ENCODE measurements at regions not wholly inside any gene's neighbourhood (a gene's known extent, or its start where the extent isn't known, plus 50 kb on each side); places are given as distances from the start of the nearest gene placed in this dataset.

- H3K9me2 ChIP-seq: no peaks in the 10 kb centered on the region
- no peaks in the 10 kb centered on the region for H3K79me2 ChIP-seq (ENCODE audit: insufficient read depth)
- no peaks in the 10 kb centered on the region for H3K36me3 ChIP-seq (replicated peaks in 1 of 2; ENCODE audit: control insufficient read depth in 1 of 2, insufficient read depth in 2 of 2, low read length in 1 of 2)
- CTCF ChIA-PET: no interaction called here
- POLR2A ChIA-PET: no interaction called here
- H3K4me1 ChIP-seq (ENCODE audit: control insufficient read depth in 1 of 2, insufficient read depth in 2 of 2, low read depth in 1 of 2, low read length in 1 of 2): no peaks in the 10 kb centered on the region
- H3F3A ChIP-seq (replicated peaks; ENCODE audit: insufficient read depth): no peaks in the 10 kb centered on the region
- no peaks in the 10 kb centered on the region for H3K27me3 ChIP-seq (ENCODE audit: insufficient read depth)
- TF ChIP-seq GABPA (IDR thresholded peaks at IDR 0.05; ENCODE audit: low read depth) (no peak), ELF1 (IDR thresholded peaks at IDR 0.05) (no peak), IRF3 (IDR thresholded peaks at IDR 0.05; ENCODE audit: low read depth, low read length) (no peak), NFIC (IDR thresholded peaks at IDR 0.05; ENCODE audit: borderline replicate concordance) (no peak), POLR2AphosphoS5 (IDR thresholded peaks at IDR 0.05; ENCODE audit: low read depth, low read length) (no peak)
- no peak overlapping the region for H2AFZ ChIP-seq (ENCODE audit: low read depth)
- H4K20me1 ChIP-seq (ENCODE audit: insufficient read depth): no peaks in the 10 kb centered on the region
- H3K9me3 ChIP-seq: no peaks in the 10 kb centered on the region
- no peak overlapping the region for H3K4me2 ChIP-seq
- no peak overlapping the region for H3K9ac ChIP-seq
- WGBS (ENCODE audit: low lambda C conversion rate): 8% methylated on average over 2 of the region's 2 CpGs
- no peak overlapping the region for H3K27ac ChIP-seq (ENCODE audit: low read depth in 2 of 2, low read length in 1 of 2)
- no peak overlapping the region for H3K4me3 ChIP-seq (ENCODE audit: low read depth in 2 of 2, low read length in 1 of 2)
- no peak for DNase-seq
These were observed 158.3 kb downstream of the BMP2 start for GRCh38 chr20:6925744-6926278.

- WGBS (ENCODE audit: low lambda C conversion rate): 9% methylated on average over 5 of the region's 5 CpGs
These were observed 172.6 kb downstream of the BMP2 start for GRCh38 chr20:6940048-6940447.

More at GRCh38 chr20:6940048-6940447, 172.6 kb downstream of the BMP2 start:
- no peak overlapping the region for H3K27ac ChIP-seq (ENCODE audit: low read depth in 2 of 2, low read length in 1 of 2)
- POLR2A ChIA-PET: no interaction called here
- H3K4me3 ChIP-seq (ENCODE audit: low read depth in 2 of 2, low read length in 1 of 2): no peak overlapping the region; a peak in 1 of 4 replicates
- H3F3A ChIP-seq (replicated peaks; ENCODE audit: insufficient read depth): no peaks in the 10 kb centered on the region
- H3K4me1 ChIP-seq (ENCODE audit: control insufficient read depth in 1 of 2, insufficient read depth in 2 of 2, low read depth in 1 of 2, low read length in 1 of 2): no peaks in the 10 kb centered on the region
- no peaks in the 10 kb centered on the region for H3K27me3 ChIP-seq (ENCODE audit: insufficient read depth)
- peak; percentile 18 for DNase-seq
- H3K4me2 ChIP-seq: no peak overlapping the region
- TF ChIP-seq RCOR1 (IDR thresholded peaks at IDR 0.05; ENCODE audit: low read length) (no peak), MEF2A (IDR thresholded peaks at IDR 0.05; ENCODE audit: borderline replicate concordance, low read depth) (no peak), YY1 (IDR thresholded peaks at IDR 0.05; ENCODE audit: low read depth) (no peak), JUND (IDR thresholded peaks at IDR 0.05) (no peak), PBX3 (IDR thresholded peaks at IDR 0.05) (no peak), EZH2phosphoT487 (IDR thresholded peaks at IDR 0.05; ENCODE audit: borderline replicate concordance, low read depth) (no peak), MXI1 (IDR thresholded peaks at IDR 0.05; ENCODE audit: low read depth, low read length) (no peak), RAD21 (IDR thresholded peaks at IDR 0.05; ENCODE audit: low read length) (peak; percentile 39), NFIC (IDR thresholded peaks at IDR 0.05; ENCODE audit: borderline replicate concordance) (no peak)
- TF ChIP-seq, protein P1, sequence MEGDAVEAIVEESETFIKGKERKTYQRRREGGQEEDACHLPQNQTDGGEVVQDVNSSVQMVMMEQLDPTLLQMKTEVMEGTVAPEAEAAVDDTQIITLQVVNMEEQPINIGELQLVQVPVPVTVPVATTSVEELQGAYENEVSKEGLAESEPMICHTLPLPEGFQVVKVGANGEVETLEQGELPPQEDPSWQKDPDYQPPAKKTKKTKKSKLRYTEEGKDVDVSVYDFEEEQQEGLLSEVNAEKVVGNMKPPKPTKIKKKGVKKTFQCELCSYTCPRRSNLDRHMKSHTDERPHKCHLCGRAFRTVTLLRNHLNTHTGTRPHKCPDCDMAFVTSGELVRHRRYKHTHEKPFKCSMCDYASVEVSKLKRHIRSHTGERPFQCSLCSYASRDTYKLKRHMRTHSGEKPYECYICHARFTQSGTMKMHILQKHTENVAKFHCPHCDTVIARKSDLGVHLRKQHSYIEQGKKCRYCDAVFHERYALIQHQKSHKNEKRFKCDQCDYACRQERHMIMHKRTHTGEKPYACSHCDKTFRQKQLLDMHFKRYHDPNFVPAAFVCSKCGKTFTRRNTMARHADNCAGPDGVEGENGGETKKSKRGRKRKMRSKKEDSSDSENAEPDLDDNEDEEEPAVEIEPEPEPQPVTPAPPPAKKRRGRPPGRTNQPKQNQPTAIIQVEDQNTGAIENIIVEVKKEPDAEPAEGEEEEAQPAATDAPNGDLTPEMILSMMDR (IDR thresholded peaks at IDR 0.05): peak; percentile 46
- CTCF ChIA-PET: interaction anchor here (2.0 kb wide), 1 partner anchor 112 kb away, joined by 6 read pairs; no protein-coding TSS in a partner anchor
- no peaks in the 10 kb centered on the region for H4K20me1 ChIP-seq (ENCODE audit: insufficient read depth)
- H3K36me3 ChIP-seq (replicated peaks in 1 of 2; ENCODE audit: control insufficient read depth in 1 of 2, insufficient read depth in 2 of 2, low read length in 1 of 2): no peaks in the 10 kb centered on the region
- no peaks in the 10 kb centered on the region for H3K9me2 ChIP-seq
- no peaks in the 10 kb centered on the region for H3K79me2 ChIP-seq (ENCODE audit: insufficient read depth)
- no peaks in the 10 kb centered on the region for H3K9me3 ChIP-seq
- no peak overlapping the region for H2AFZ ChIP-seq (ENCODE audit: low read depth)
- no peak overlapping the region for H3K9ac ChIP-seq
